NB4 (cell line): ENCODE measurements at regions not wholly inside any gene's neighbourhood (a gene's known extent, or its start where the extent isn't known, plus 50 kb on each side); places are given as distances from the start of the nearest gene placed in this dataset.

Experiments used
- DNase-seq: peaks from one replicate; pipeline ENCODE4 v3.0.0; 2010; ENCODE audit warnings: low read depth
- H3K4me3 ChIP-seq: one replicate; pipeline ENCODE4 v1.5.1; 2011; ENCODE audit warnings: mild to moderate bottlenecking, low read depth, low read length, moderate library complexity
- CTCF ChIP-seq: IDR thresholded peaks from one replicate; pipeline ENCODE4 v1.5.1; 2012; ENCODE audit warnings: low read depth, low read length
- MYC ChIP-seq: IDR thresholded peaks from 2 replicates; pipeline ENCODE4 v1.6.1; 2011; ENCODE audit warnings: low read depth, low read length
- POLR2A ChIP-seq: IDR thresholded peaks from 2 replicates; pipeline ENCODE4 v1.6.1; 2011; ENCODE audit warnings: mild to moderate bottlenecking; ENCODE audit not compliant: insufficient read length; ENCODE audit errors: extremely low read depth
- TF ChIP-seq, protein P1 (sequence below): IDR thresholded peaks from 2 replicates; pipeline ENCODE4 v1.6.1; 2011; ENCODE audit warnings: low read depth, low read length

DNA sequence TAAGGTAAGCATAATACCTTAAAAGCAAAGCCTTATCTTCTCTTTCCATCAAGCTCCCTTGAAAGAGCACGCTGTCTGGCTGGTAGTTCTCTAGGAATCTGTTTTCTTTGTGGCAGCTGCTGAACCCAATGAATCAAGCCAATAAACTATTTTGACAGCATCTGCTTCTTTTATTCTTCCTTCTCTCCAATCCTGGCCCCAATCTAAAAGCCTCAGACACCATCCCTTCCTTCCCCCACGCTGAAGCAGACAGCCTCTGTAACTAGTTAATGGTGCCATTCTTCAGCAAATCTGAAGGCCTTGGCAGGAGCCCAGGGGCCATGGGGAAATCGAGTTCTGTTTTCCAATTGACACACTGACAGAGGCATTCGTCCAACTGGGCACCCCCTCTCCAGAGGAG lies 186.6 kb upstream of the LYZL1 start:
- no peak overlapping the region for H3K4me3 ChIP-seq
- no peak for TF ChIP-seq POLR2A
- no peak for TF ChIP-seq MYC
- TF ChIP-seq CTCF = no peak
- TF ChIP-seq, protein P1, sequence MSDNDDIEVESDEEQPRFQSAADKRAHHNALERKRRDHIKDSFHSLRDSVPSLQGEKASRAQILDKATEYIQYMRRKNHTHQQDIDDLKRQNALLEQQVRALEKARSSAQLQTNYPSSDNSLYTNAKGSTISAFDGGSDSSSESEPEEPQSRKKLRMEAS = no peak
- no peak for DNase-seq

GRCh38 chr10:29102636-29103035 lies 186.2 kb upstream of the LYZL1 start:
- no peak for DNase-seq
- no peak overlapping the region for H3K4me3 ChIP-seq
- TF ChIP-seq POLR2A (no peak), MYC (no peak)

DNA sequence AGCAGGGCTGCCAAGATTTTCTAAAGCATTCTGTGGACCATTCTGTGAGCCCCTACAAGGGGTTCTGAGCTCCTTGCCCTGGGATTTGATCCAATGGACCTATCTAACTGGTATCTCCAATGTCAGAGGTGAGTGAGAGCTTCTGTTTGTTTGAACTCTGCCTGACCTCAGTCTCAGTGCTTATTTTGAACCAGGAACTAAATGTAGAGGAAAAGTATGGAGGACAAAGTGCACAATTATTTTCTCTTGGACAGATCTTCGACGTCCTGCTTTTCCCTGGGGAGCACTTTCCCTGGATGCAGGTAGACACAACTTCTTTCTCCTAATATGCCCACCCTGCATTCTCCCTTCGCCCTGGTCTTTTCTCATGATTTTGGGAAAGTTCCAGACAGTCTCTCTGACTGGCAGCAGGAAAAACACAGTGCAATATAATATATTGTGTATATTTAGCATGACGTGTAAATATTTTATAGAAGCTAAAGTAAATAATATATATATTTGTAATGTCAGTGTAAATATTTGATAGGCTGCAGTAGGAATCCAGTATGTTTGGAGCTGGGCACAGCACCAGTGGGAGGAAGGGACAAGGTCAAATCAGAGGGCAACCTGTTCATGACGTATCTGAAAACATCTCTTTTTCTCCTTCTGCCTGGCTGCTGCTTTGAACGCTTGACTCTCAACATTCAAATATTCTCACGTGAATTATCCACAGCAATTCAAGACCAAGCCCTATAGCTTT lies 184.0 kb upstream of the LYZL1 start:
- H3K4me3 ChIP-seq = no peak overlapping the region
- DNase-seq = no peak
- TF ChIP-seq CTCF (no peak), POLR2A (no peak), MYC (no peak)
- TF ChIP-seq, protein P1 = no peak

- DNase-seq = no peak
- no peak overlapping the region for H3K4me3 ChIP-seq
- TF ChIP-seq POLR2A (no peak), MYC (no peak), CTCF (no peak)
- TF ChIP-seq, protein P1 = no peak
Observed at GRCh38 chr10:29105516-29106215, 183.2 kb upstream of the LYZL1 start.

DNA sequence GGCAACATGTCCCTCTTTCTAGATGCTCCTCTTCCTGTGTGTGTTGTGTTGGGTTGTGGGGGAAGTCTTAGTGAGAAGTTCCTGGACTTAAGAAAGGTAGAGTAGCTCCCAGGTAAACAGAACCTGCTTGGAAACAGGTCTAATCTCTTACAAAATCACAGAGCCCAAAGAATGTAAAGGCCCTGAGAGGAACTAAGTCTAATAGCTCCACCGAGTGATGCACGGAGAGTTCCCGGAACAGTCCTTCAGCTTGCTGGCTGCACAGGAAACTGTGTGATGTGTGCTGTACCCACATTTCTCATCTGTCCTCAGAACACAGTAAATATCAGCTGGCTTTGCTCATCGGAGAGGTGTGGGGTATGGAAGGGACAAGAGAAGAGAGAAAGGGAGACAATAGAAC lies 182.6 kb upstream of the LYZL1 start:
- H3K4me3 ChIP-seq = no peak overlapping the region
- TF ChIP-seq CTCF (no peak), POLR2A (no peak), MYC (no peak)
- TF ChIP-seq, protein P1 = no peak
- no peak for DNase-seq

- H3K4me3 ChIP-seq = no peak overlapping the region
- TF ChIP-seq CTCF = no peak
- no peak for TF ChIP-seq MYC
- TF ChIP-seq POLR2A = no peak
- TF ChIP-seq, protein P1 = no peak
- DNase-seq = no peak
Observed at GRCh38 chr10:29107866-29108498, 180.9 kb upstream of the LYZL1 start.
